Stimulated activated CD4-positive, alpha-beta T cell treated with anti-CD3 and anti-CD28 coated beads, Interleukin-12 subunit alpha, Interleukin-12 subunit beta, amount 100 ng/mL, for 4 hours (primary cell): ENCODE measurements at regions not wholly inside any gene's neighbourhood (a gene's known extent, or its start where the extent isn't known, plus 50 kb on each side); places are given as distances from the start of the nearest gene placed in this dataset.
"Not testable (repeated sequence)": the region's sequence is repeated elsewhere in the genome, so short reads cannot be mapped to it uniquely, and the experiment has no call there.

Experiments used
- DNase-seq: peaks from one replicate; pipeline ENCODE4 v3.0.0-alpha.2; 2020

- no peak for DNase-seq
Observed at GRCh38 chr3:31300456-31301443, 232.0 kb upstream of the STT3B start.

- no peak for DNase-seq
Observed at GRCh38 chr3:31302343-31302742, 230.4 kb upstream of the STT3B start.

GRCh38 chr3:31305340-31305739, 227.4 kb upstream of the STT3B start:
- no peak for DNase-seq

GRCh38 chr3:31307131-31307785, 225.5 kb upstream of the STT3B start:
- DNase-seq, result no peak

- DNase-seq, result no peak
Observed at GRCh38 chr3:31311559-31311958, 221.2 kb upstream of the STT3B start.

GRCh38 chr3:31312400-31312799, 220.3 kb upstream of the STT3B start:
- no peak for DNase-seq

GRCh38 chr3:31314258-31314657, 218.5 kb upstream of the STT3B start:
- DNase-seq, result no peak

- DNase-seq, result no peak
Observed at GRCh38 chr3:31319332-31319731, 213.4 kb upstream of the STT3B start.

- no peak for DNase-seq
Observed at GRCh38 chr3:31321620-31322019, 211.1 kb upstream of the STT3B start.

- DNase-seq, result no peak
Observed at GRCh38 chr3:31322460-31322859, 210.3 kb upstream of the STT3B start.

GRCh38 chr3:31327826-31328357, 204.8 kb upstream of the STT3B start:
- not testable (repeated sequence) for DNase-seq

- DNase-seq, result no peak
Observed at GRCh38 chr3:31331278-31331677, 201.4 kb upstream of the STT3B start.

- no peak for DNase-seq
Observed at GRCh38 chr3:31341130-31341529, 191.6 kb upstream of the STT3B start.

- DNase-seq, result no peak
Observed at GRCh38 chr3:31343075-31343474, 189.7 kb upstream of the STT3B start.

- DNase-seq, result no peak
Observed at GRCh38 chr3:31345581-31345980, 187.1 kb upstream of the STT3B start.

GRCh38 chr3:31346542-31346979, 186.2 kb upstream of the STT3B start:
- no peak for DNase-seq

GRCh38 chr3:31349001-31349748, 183.6 kb upstream of the STT3B start:
- DNase-seq, result no peak

- no peak for DNase-seq
Observed at GRCh38 chr3:31350307-31350706, 182.4 kb upstream of the STT3B start.

GRCh38 chr3:31352331-31352730, 180.4 kb upstream of the STT3B start:
- DNase-seq, result no peak

- no peak for DNase-seq
Observed at GRCh38 chr3:31353166-31353565, 179.6 kb upstream of the STT3B start.

- DNase-seq, result no peak
Observed at GRCh38 chr3:31354373-31354772, 178.4 kb upstream of the STT3B start.

- DNase-seq, result no peak
Observed at GRCh38 chr3:31355807-31356206, 176.9 kb upstream of the STT3B start.

GRCh38 chr3:31356941-31357340, 175.8 kb upstream of the STT3B start:
- no peak for DNase-seq
